Activated T-cell treated with anti-CD3 and anti-CD28 coated beads, Interleukin-2, amount 50 U/mL, for 72 hours (primary cell): ENCODE measurements at regions not wholly inside any gene's neighbourhood (a gene's known extent, or its start where the extent isn't known, plus 50 kb on each side); places are given as distances from the start of the nearest gene placed in this dataset.

ENCODE experiments used
- ATAC-seq, 2 donors: fragments of 150-1000 bp; cut with Tn5 transposase; replicated peaks in 1 of 2; 2 replicates each; pipeline ENCODE4 v1.10.0; 2021; ENCODE audit warnings: moderate library complexity in 2 of 2, mild to moderate bottlenecking in 1 of 2
- DNase-seq, 2 donors: peaks; one replicate each; pipeline ENCODE4 v3.0.0; 2021 to 2022; ENCODE audit warnings: mixed read lengths in 1 of 2
- H3K27ac Mint-ChIP-seq: one replicate; pipeline ENCODE4 v1.8.0; 2022; ENCODE audit warnings: mild to moderate bottlenecking, moderate library complexity, mixed read lengths
- H3K27me3 Mint-ChIP-seq: one replicate; pipeline ENCODE4 v1.8.0; 2022; ENCODE audit warnings: low read depth, mixed read lengths
- H3K36me3 Mint-ChIP-seq, 2 donors: one replicate each; pipeline ENCODE4 v1.8.0; 2022; ENCODE audit warnings: mixed read lengths in 2 of 2, mild to moderate bottlenecking in 1 of 2; ENCODE audit not compliant: insufficient read depth in 2 of 2
- H3K4me1 Mint-ChIP-seq: one replicate; pipeline ENCODE4 v1.8.0; 2022; ENCODE audit warnings: low read depth, mixed read lengths
- H3K4me3 Mint-ChIP-seq, 2 donors: one replicate each; pipeline ENCODE4 v1.8.0; 2022; ENCODE audit warnings: mild to moderate bottlenecking in 2 of 2, mixed read lengths in 2 of 2, moderate library complexity in 2 of 2
- H3K9me3 Mint-ChIP-seq, 2 donors: one replicate each; pipeline ENCODE4 v1.8.0; 2022; ENCODE audit warnings: mixed read lengths in 2 of 2

GRCh38 chr15:95324656-95325055 lies 1005.8 kb upstream of the NR2F2 start:
- Mint-ChIP-seq H3K4me3 (no peak overlapping the region), H3K27me3 (peaks cover 35% of the 10 kb centered on the region), H3K36me3 (no peaks in the 10 kb centered on the region), H3K4me1 (no peaks in the 10 kb centered on the region), H3K27ac (no peak overlapping the region), H3K9me3 (no peaks in the 10 kb centered on the region)
- no peak for DNase-seq
- ATAC-seq, result no peak

- ATAC-seq, result no peak
- DNase-seq, result no peak
- no peak overlapping the region for H3K4me3 Mint-ChIP-seq
- H3K27me3 Mint-ChIP-seq, result peaks cover 32% of the 10 kb centered on the region
- H3K36me3 Mint-ChIP-seq, result no peaks in the 10 kb centered on the region
- H3K27ac Mint-ChIP-seq, result no peak overlapping the region
- no peaks in the 10 kb centered on the region for H3K9me3 Mint-ChIP-seq
- no peaks in the 10 kb centered on the region for H3K4me1 Mint-ChIP-seq
Measured at GRCh38 chr15:95325763-95326404, 1004.6 kb upstream of the NR2F2 start.

GRCh38 chr15:95326431-95327182 lies 1003.9 kb upstream of the NR2F2 start:
- DNase-seq (no peak), ATAC-seq (no peak)
- Mint-ChIP-seq H3K9me3 (no peaks in the 10 kb centered on the region), H3K4me3 (peak overlapping the region in 1 of 2 donors; percentile 20), H3K27ac (no peak overlapping the region), H3K4me1 (no peaks in the 10 kb centered on the region), H3K36me3 (no peaks in the 10 kb centered on the region), H3K27me3 (peaks cover 28% of the 10 kb centered on the region)

- no peaks in the 10 kb centered on the region for H3K4me1 Mint-ChIP-seq
- ATAC-seq (no peak), DNase-seq (no peak)
- peak overlapping the region in 1 of 2 donors; percentile 20 for H3K4me3 Mint-ChIP-seq
- H3K27ac Mint-ChIP-seq, result no peak overlapping the region
- H3K9me3 Mint-ChIP-seq, result no peaks in the 10 kb centered on the region
- H3K36me3 Mint-ChIP-seq, result no peaks in the 10 kb centered on the region
- peaks cover 26% of the 10 kb centered on the region for H3K27me3 Mint-ChIP-seq
Measured at GRCh38 chr15:95327183-95327525, 1003.3 kb upstream of the NR2F2 start.

GRCh38 chr15:95327661-95328060 lies 1002.8 kb upstream of the NR2F2 start:
- ATAC-seq (no peak), DNase-seq (no peak)
- Mint-ChIP-seq H3K27me3 (peaks cover 31% of the 10 kb centered on the region), H3K36me3 (no peaks in the 10 kb centered on the region), H3K9me3 (no peaks in the 10 kb centered on the region), H3K27ac (no peak overlapping the region), H3K4me1 (no peaks in the 10 kb centered on the region), H3K4me3 (no peak overlapping the region)

- Mint-ChIP-seq H3K4me3 (no peak overlapping the region), H3K36me3 (no peaks in the 10 kb centered on the region), H3K4me1 (no peaks in the 10 kb centered on the region), H3K27me3 (peaks cover 34% of the 10 kb centered on the region), H3K9me3 (no peaks in the 10 kb centered on the region), H3K27ac (no peak overlapping the region)
- no peak for DNase-seq
- ATAC-seq, result no peak
Measured at GRCh38 chr15:95328559-95328958, 1001.9 kb upstream of the NR2F2 start.

GRCh38 chr15:95329362-95329761 lies 1001.1 kb upstream of the NR2F2 start:
- ATAC-seq (no peak), DNase-seq (no peak)
- no peaks in the 10 kb centered on the region for H3K4me1 Mint-ChIP-seq
- H3K4me3 Mint-ChIP-seq, result no peak overlapping the region
- no peaks in the 10 kb centered on the region for H3K9me3 Mint-ChIP-seq
- peaks cover 34% of the 10 kb centered on the region for H3K27me3 Mint-ChIP-seq
- no peaks in the 10 kb centered on the region for H3K36me3 Mint-ChIP-seq
- H3K27ac Mint-ChIP-seq, result no peak overlapping the region

GRCh38 chr15:95341686-95342085 lies 988.8 kb upstream of the NR2F2 start:
- Mint-ChIP-seq H3K27me3 (no peaks in the 10 kb centered on the region), H3K27ac (no peak overlapping the region), H3K36me3 (no peaks in the 10 kb centered on the region), H3K4me1 (peaks cover 7% of the 10 kb centered on the region), H3K4me3 (no peak overlapping the region), H3K9me3 (peaks cover 0 to 3% of the 10 kb centered on the region in 2 donors)
- ATAC-seq (no peak), DNase-seq (no peak)

- no peak for ATAC-seq
- H3K4me1 Mint-ChIP-seq, result peaks cover 7% of the 10 kb centered on the region
- H3K9me3 Mint-ChIP-seq, result peaks cover 0 to 1% of the 10 kb centered on the region in 2 donors
- DNase-seq, result no peak
- H3K36me3 Mint-ChIP-seq, result no peaks in the 10 kb centered on the region
- H3K27ac Mint-ChIP-seq, result no peak overlapping the region
- no peak overlapping the region for H3K4me3 Mint-ChIP-seq
- H3K27me3 Mint-ChIP-seq, result peaks cover 5% of the 10 kb centered on the region
Measured at GRCh38 chr15:95345867-95346266, 984.6 kb upstream of the NR2F2 start.

- Mint-ChIP-seq H3K27me3 (peaks cover 5% of the 10 kb centered on the region), H3K27ac (no peak overlapping the region), H3K4me1 (peaks cover 7% of the 10 kb centered on the region), H3K9me3 (peaks cover 0 to 1% of the 10 kb centered on the region in 2 donors), H3K36me3 (no peaks in the 10 kb centered on the region), H3K4me3 (no peak overlapping the region)
- ATAC-seq, result no peak
- no peak for DNase-seq
Measured at GRCh38 chr15:95346721-95347475, 983.6 kb upstream of the NR2F2 start.

GRCh38 chr15:95347837-95348236 lies 982.7 kb upstream of the NR2F2 start:
- peak in 1 of 2 donors; percentile 0 for DNase-seq

GRCh38 chr15:95350908-95351307 lies 979.6 kb upstream of the NR2F2 start:
- H3K27me3 Mint-ChIP-seq, result peaks cover 5% of the 10 kb centered on the region
- no peak overlapping the region for H3K27ac Mint-ChIP-seq
- no peak for DNase-seq
- no peak overlapping the region for H3K4me3 Mint-ChIP-seq
- no peaks in the 10 kb centered on the region for H3K9me3 Mint-ChIP-seq
- peaks cover 6% of the 10 kb centered on the region for H3K4me1 Mint-ChIP-seq
- no peaks in the 10 kb centered on the region for H3K36me3 Mint-ChIP-seq
- ATAC-seq, result no peak

More at GRCh38 chr15:95347837-95348236, 982.7 kb upstream of the NR2F2 start:
- no peak overlapping the region for H3K27ac Mint-ChIP-seq
- peaks cover 7% of the 10 kb centered on the region for H3K4me1 Mint-ChIP-seq
- H3K36me3 Mint-ChIP-seq, result no peaks in the 10 kb centered on the region
- peak in 1 of 2 donors; percentile 59 for ATAC-seq
- no peak overlapping the region for H3K4me3 Mint-ChIP-seq
- peaks cover 5% of the 10 kb centered on the region for H3K27me3 Mint-ChIP-seq
- peaks cover 0 to 1% of the 10 kb centered on the region in 2 donors for H3K9me3 Mint-ChIP-seq

- H3K9me3 Mint-ChIP-seq, result peaks cover 1 to 2% of the 10 kb centered on the region in 2 donors
- H3K4me3 Mint-ChIP-seq, result no peak overlapping the region
- no peaks in the 10 kb centered on the region for H3K36me3 Mint-ChIP-seq
- no peak overlapping the region for H3K27ac Mint-ChIP-seq
- peaks cover 14% of the 10 kb centered on the region for H3K27me3 Mint-ChIP-seq
- ATAC-seq (no peak), DNase-seq (no peak)
- H3K4me1 Mint-ChIP-seq, result no peaks in the 10 kb centered on the region
Measured at GRCh38 chr15:95352631-95353187, 977.8 kb upstream of the NR2F2 start.
